ENCODE measurements at regions not wholly inside any gene's neighbourhood (a gene's known extent, or its start where the extent isn't known, plus 50 kb on each side); places are given as distances from the start of the nearest gene placed in this dataset.
"Not testable (repeated sequence)": the region's sequence is repeated elsewhere in the genome, so short reads cannot be mapped to it uniquely, and the experiment has no call there.

DNA sequence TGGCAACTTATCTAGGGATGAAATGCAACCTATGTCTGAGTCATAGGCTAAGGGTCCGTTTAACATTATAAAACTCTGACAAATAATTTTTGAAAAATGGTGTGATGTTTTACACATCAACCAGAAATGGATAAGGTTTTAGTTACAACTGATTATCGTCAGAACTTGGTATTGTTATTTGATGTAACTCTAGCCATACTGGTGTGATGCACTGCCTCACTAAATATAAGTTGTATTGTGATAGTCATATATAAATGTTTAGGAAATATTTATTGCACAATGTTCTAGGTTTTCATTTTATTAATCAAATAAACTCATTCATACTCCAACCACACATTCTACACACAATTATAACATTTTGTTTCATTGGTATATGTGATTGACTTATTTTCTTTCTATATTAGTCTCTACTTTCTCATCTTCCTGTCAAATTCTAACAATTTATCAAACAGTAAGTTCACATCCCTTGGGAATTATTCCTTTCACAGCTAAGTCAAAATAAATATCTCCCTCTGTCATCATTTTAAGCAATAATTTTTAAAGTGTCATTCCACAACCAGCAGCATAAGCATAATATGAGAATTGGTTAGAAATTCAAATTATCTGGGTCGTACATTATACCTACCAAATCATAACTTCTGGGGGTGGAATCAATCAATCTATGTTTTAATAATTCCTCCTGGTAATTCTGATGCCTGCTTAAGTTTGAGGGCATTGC, 873.9 kb downstream of the SLITRK1 start:
- peaks cover 9% of the 10 kb centered on the region for H3K9me3 Mint-ChIP-seq
- no peak overlapping the region for H3K27ac Mint-ChIP-seq
- no peaks in the 10 kb centered on the region for H3K27me3 Mint-ChIP-seq
- no peaks in the 10 kb centered on the region for H3K4me1 Mint-ChIP-seq (ENCODE audit: low read depth)
- H3K4me3 Mint-ChIP-seq = no peak overlapping the region
- no peaks in the 10 kb centered on the region for H3K36me3 Mint-ChIP-seq (ENCODE audit: low read depth)

DNA sequence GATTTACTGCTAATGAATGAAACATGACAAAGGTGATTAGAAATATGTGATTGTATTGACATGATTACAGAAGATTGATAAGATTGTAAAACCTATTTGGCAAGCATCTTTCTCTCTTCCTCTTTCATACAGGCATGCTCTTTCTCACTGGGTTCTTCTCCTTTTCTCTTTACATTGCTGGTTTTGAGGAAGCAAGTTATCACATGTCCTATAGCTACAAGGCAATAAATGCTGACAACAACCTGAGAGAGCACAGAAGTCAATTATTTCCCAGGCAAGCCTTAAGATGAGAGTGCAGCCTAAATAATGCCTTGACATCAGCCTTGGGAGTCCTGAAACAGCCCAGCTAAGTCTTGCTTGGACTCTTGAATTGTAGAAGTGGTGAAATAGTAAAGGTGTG, 875.0 kb downstream of the SLITRK1 start:
- Mint-ChIP-seq H3K4me1 (ENCODE audit: low read depth) (no peaks in the 10 kb centered on the region), H3K36me3 (ENCODE audit: low read depth) (no peaks in the 10 kb centered on the region), H3K9me3 (peaks cover 9% of the 10 kb centered on the region), H3K27me3 (no peaks in the 10 kb centered on the region), H3K27ac (no peak overlapping the region), H3K4me3 (no peak overlapping the region)

DNA sequence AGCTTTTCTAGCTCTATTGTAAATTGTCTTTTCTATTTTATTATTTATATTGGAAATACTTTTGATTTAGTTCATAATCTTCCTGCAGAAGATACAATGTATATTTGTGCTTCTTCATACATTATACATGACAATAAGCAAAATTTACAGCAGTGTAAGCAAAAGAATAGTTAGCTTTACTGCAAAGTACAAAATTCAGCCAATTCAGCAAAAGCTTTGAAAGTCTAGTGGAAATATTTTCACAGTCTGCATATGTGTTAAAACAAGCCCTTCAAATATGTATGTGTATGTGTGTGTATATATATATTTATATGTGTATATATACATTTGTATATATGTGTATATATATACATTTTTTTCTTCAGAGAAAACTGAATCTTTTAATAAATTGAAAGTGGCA, 879.1 kb downstream of the SLITRK1 start:
- no peaks in the 10 kb centered on the region for H3K36me3 Mint-ChIP-seq (ENCODE audit: low read depth)
- H3K4me1 Mint-ChIP-seq (ENCODE audit: low read depth) = no peaks in the 10 kb centered on the region
- no peak overlapping the region for H3K4me3 Mint-ChIP-seq
- peaks cover 5% of the 10 kb centered on the region for H3K9me3 Mint-ChIP-seq
- no peaks in the 10 kb centered on the region for H3K27me3 Mint-ChIP-seq
- H3K27ac Mint-ChIP-seq = no peak overlapping the region

DNA sequence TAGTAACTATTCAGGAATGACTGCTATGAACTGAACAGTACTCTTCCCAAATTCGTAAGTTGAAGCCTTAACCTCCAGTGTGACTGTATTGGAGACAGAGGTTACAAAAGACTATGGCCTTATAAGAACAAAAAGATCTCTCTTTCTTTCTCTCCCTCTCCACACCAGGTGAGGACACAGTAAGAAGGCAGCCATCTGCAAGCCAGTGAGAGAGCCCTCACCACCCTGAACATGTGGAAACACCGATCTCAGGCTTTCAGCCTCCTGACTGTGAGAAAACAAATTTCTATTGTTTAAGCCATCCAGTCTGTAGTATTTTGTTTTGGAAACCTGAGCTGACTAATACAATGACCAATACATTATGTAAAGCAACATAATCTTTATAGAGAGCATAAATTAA, 888.9 kb downstream of the SLITRK1 start:
- Mint-ChIP-seq H3K4me1 (ENCODE audit: low read depth) (no peaks in the 10 kb centered on the region), H3K9me3 (no peaks in the 10 kb centered on the region), H3K4me3 (no peak overlapping the region), H3K27ac (no peak overlapping the region), H3K36me3 (ENCODE audit: low read depth) (no peaks in the 10 kb centered on the region), H3K27me3 (no peaks in the 10 kb centered on the region)

DNA sequence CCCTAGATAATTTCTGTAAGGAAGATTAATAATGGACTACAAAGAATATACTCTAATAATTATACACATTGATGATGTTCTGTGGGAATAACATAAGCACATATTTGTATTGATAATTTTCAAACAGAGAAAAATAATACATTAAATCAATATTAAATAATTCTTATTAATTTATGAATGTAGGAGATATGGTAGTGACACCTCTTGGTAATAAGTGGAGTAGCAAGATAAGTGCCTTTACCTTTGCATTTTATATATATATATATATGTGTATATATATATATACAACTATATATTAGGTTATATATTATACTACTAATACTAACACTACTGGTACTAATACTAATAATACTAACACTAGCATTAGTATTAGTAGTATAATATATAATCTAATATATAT, 905.8 kb downstream of the SLITRK1 start:
- Mint-ChIP-seq H3K4me1 (ENCODE audit: low read depth) (no peaks in the 10 kb centered on the region), H3K27ac (no peak overlapping the region), H3K27me3 (no peaks in the 10 kb centered on the region), H3K4me3 (no peak overlapping the region), H3K36me3 (ENCODE audit: low read depth) (no peaks in the 10 kb centered on the region), H3K9me3 (no peaks in the 10 kb centered on the region)

DNA sequence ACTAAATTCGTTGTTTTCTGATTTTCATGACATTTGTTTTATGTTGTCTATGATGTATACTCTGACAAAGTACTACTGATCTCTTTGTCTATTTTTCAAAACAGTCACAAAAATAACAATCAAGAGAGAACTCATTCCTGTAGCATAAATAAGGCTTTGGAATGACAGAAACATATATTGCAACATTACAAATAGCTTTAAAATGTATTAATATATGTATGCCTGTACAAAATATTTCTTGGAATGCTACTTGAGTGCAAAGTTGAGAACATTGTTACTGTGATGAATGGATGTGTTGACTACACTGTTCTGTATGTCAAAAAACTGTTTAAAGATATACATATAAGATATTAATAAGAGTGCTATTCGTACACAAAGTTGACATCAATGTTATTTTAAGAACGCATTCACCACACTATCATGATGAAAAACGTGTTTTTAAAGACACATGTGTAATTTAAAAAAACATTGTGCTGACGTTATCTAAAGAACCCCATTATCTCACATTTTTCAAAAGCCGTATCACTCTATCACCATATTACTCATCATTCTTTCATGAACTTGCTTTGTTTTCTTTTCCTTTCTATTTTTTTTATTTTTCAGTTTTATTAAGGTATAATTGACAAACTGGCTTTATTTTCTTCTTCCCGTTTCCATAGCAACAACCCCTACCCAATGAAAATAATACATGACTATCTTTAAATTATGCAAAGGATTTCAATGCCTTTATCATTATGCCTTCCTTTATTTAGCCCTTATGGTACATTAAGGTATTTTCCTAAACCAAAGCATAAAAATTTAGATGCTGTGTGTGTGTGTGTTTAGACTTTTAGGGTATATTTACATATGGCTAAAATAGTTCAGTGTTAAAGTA, 918.8 kb downstream of the SLITRK1 start:
- Mint-ChIP-seq H3K4me3 (no peak overlapping the region), H3K36me3 (ENCODE audit: low read depth) (no peaks in the 10 kb centered on the region), H3K27me3 (no peaks in the 10 kb centered on the region), H3K4me1 (ENCODE audit: low read depth) (no peaks in the 10 kb centered on the region), H3K9me3 (peaks cover 12% of the 10 kb centered on the region), H3K27ac (no peak overlapping the region)

DNA sequence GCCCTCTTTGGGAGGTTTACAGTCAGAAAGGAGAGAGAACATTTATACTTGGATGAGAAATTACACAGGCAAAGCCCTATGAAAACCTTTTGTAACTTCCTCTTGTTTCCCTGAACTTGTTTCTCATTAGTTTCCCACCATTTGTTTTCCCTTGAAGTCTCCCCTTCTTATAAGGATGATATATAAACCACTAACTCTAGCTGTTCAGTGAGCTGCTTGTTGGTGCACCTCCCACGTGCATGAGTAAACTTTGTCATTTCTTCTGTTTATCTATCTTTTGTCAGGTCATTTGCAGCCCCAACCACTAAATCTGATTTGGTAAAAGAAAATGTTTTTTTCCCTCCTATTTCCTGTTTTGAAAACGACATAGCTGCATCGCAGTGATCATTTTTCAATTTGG, 919.9 kb downstream of the SLITRK1 start:
- no peak overlapping the region for H3K4me3 Mint-ChIP-seq
- H3K9me3 Mint-ChIP-seq = peaks cover 8% of the 10 kb centered on the region
- H3K4me1 Mint-ChIP-seq (ENCODE audit: low read depth) = no peaks in the 10 kb centered on the region
- no peaks in the 10 kb centered on the region for H3K27me3 Mint-ChIP-seq
- H3K27ac Mint-ChIP-seq = no peak overlapping the region
- H3K36me3 Mint-ChIP-seq (ENCODE audit: low read depth) = no peaks in the 10 kb centered on the region

DNA sequence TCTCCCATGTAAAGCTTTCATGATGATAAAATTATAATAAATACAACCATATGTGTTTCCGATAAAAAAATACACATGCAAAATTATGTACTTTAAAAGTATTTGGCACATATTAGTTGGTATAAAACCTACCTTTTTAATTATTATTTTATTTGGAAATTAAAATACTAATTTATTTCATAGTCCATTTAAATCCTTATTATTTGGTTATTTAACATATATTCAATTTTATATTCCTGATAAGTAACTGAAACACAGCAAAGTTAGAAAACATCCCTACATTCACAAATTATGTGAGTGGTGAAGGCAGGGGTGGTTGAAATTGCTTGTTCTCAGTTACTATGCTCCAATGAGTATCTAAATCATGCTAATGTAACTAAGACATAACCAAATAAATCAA, 920.5 kb downstream of the SLITRK1 start:
- Mint-ChIP-seq H3K36me3 (ENCODE audit: low read depth) (no peaks in the 10 kb centered on the region), H3K27me3 (no peaks in the 10 kb centered on the region), H3K9me3 (peaks cover 5% of the 10 kb centered on the region), H3K27ac (no peak overlapping the region), H3K4me1 (ENCODE audit: low read depth) (no peaks in the 10 kb centered on the region), H3K4me3 (no peak overlapping the region)

DNA sequence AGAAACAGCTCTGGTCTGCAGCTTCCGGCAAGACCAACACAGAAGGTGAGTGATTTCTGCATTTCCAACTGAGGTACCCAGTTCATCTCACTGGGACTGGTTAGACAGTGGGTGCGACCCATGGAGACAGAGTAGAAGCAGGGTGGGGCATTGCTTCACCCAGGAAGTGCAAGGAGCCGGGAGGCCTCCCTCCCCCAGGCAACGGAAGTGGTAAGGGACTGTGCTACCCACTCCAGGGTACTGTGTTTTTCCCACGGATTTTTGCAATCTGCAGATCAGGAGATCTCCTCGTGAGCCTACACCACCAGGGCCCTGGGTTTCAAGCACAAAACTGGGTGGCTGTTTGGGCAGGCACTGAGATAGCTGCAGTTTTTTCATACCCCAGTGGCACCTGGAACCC, 929.9 kb downstream of the SLITRK1 start:
- not testable (repeated sequence) for H3K4me3 Mint-ChIP-seq; H3K9me3 Mint-ChIP-seq; H3K27ac Mint-ChIP-seq; H3K4me1 Mint-ChIP-seq (ENCODE audit: low read depth); H3K27me3 Mint-ChIP-seq; H3K36me3 Mint-ChIP-seq (ENCODE audit: low read depth)

DNA sequence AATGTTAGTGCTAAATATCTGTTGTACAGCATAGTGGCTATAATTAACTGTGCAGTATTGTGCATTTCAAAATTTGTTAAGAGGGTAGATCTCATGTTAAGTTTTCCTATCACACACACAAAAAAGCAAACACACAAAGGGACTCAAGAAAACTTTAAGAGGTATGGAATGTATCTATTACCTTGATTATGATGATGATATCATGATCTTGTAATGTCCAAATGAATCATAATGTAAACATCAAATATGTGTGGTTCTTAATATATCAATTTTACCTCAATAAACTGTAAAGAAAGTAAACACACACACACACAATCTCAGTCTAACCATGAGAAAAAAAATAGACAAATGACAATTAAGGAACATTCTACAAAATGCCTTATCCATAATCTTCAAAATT, 934.6 kb downstream of the SLITRK1 start:
- Mint-ChIP-seq H3K36me3 (ENCODE audit: low read depth) (no peaks in the 10 kb centered on the region), H3K27ac (no peak overlapping the region), H3K9me3 (peaks cover 13% of the 10 kb centered on the region), H3K27me3 (no peaks in the 10 kb centered on the region), H3K4me3 (no peak overlapping the region), H3K4me1 (ENCODE audit: low read depth) (no peaks in the 10 kb centered on the region)

DNA sequence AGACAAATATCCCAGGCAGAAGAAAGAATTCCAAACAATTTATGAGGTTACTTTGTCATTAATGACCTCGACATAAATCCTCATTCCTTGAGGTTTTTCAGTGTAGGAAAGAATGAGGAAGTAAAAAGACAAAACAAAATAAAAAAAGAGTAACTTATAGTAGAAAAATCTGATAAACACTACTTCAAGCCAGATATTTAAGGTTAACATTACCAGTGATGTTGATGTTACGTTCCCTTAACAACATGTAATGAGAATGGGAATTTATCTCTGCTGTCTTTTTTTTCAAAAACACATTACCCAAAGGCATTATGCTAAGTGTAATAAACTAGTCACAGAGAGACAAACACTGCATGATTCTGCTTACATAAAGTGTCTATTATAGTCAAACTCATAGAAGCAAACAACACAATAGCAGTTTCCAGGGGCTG, 935.1 kb downstream of the SLITRK1 start:
- no peak overlapping the region for H3K4me3 Mint-ChIP-seq
- H3K4me1 Mint-ChIP-seq (ENCODE audit: low read depth) = no peaks in the 10 kb centered on the region
- H3K9me3 Mint-ChIP-seq = peaks cover 13% of the 10 kb centered on the region
- no peaks in the 10 kb centered on the region for H3K36me3 Mint-ChIP-seq (ENCODE audit: low read depth)
- no peak overlapping the region for H3K27ac Mint-ChIP-seq
- H3K27me3 Mint-ChIP-seq = no peaks in the 10 kb centered on the region

DNA sequence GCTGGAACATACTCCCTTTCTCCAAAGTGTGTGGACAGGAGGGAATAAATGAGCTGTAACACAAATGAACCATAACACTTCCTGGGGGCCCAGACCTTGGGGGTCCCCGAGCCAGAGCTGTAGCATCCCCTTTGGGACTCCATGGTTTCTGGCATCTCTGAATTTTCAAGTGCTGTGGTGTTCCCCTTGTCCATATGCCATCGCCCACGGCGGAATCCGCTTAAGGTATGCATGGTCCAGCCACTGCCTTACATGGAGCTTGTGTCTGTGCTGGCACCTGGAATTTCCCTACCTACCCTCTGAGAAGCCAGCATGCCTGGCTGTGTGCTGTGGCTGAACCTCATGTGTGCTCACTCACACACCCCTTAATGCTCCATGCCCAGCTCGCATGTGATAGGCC, 943.6 kb downstream of the SLITRK1 start:
- no peak overlapping the region for H3K4me3 Mint-ChIP-seq
- H3K4me1 Mint-ChIP-seq (ENCODE audit: low read depth) = no peaks in the 10 kb centered on the region
- peaks cover 6% of the 10 kb centered on the region for H3K9me3 Mint-ChIP-seq
- H3K27me3 Mint-ChIP-seq = no peaks in the 10 kb centered on the region
- no peaks in the 10 kb centered on the region for H3K36me3 Mint-ChIP-seq (ENCODE audit: low read depth)
- no peak overlapping the region for H3K27ac Mint-ChIP-seq

DNA sequence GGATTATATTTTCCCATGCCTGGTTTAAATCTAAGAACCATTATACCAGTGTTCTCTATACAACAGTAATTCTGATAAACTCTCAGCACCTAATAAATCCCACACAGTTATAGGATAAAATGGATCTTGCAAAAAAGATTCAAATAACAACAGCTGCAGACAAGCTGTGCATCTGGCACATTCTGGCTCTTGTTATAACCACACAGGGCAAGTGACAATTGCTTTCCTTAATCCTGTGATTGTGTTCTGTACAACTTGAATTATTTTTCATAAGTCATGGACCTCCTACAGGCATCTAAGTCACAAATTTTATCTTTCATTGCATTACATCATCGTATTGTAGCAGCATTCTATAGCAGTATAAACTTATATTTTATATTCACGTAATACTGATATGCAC, 948.3 kb downstream of the SLITRK1 start:
- Mint-ChIP-seq H3K27ac (no peak overlapping the region), H3K27me3 (no peaks in the 10 kb centered on the region), H3K4me1 (ENCODE audit: low read depth) (no peaks in the 10 kb centered on the region), H3K36me3 (ENCODE audit: low read depth) (no peaks in the 10 kb centered on the region), H3K4me3 (no peak overlapping the region), H3K9me3 (peaks cover 4% of the 10 kb centered on the region)

DNA sequence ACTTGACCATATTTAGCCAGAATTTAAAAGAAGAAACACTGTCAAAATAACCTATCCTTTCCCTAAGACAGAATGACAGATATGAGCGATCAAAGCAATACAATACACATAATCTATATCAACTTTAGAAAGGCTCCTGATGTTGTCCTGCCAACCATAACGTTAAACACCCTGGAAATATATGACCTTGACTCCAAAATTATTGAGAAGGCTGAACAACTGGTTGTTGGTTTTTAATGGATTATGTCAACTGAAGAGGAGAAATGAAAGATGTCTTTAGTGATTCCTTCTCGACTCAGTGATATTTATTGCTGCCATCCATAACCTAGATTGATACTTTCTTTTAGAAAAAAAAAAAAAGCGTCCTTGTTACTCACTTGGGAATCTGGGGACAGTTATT, 957.2 kb downstream of the SLITRK1 start:
- Mint-ChIP-seq H3K4me1 (ENCODE audit: low read depth) (no peaks in the 10 kb centered on the region), H3K9me3 (peaks cover 17% of the 10 kb centered on the region), H3K27ac (no peak overlapping the region), H3K27me3 (no peaks in the 10 kb centered on the region), H3K36me3 (ENCODE audit: low read depth) (no peaks in the 10 kb centered on the region), H3K4me3 (no peak overlapping the region)

DNA sequence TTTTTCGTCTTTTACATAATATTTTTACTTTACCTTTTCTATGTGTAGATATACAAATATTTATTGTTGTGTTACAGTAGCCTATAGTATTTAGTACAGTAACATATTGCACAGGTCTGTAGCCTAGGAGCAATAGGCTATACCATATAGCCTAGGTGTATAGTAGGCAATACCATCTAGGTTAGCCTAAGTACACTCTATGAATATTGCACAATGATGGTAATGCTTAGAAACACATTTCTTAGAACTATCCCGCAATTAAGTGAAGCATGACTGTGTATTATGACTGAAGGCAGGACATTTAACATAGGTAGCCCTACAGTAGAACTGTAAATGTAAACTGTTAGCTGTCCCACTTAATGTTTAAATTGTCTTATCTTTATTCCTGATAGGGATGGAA, 964.3 kb downstream of the SLITRK1 start:
- Mint-ChIP-seq H3K4me1 (ENCODE audit: low read depth) (no peaks in the 10 kb centered on the region), H3K27ac (no peak overlapping the region), H3K9me3 (no peaks in the 10 kb centered on the region), H3K4me3 (no peak overlapping the region), H3K27me3 (no peaks in the 10 kb centered on the region), H3K36me3 (ENCODE audit: low read depth) (no peaks in the 10 kb centered on the region)

DNA sequence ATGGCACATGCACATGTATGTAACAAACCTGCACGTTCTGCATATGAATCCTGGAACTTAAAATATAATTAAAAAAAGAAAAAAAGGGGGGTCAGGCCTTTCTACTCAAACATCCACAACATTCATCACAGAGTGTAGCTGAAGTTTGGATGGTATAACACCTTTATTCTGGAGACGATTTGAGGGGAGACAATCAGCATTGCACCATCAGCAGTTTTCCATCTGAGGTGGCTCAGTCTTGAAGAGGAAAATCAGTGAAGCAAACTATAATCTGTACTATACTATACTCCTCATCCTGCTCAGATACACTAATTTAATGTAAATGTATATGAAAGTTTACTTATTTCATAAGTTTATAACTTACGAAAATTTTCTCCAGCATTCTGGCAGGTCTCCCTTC, 969.7 kb downstream of the SLITRK1 start:
- Mint-ChIP-seq H3K4me1 (ENCODE audit: low read depth) (no peaks in the 10 kb centered on the region), H3K36me3 (ENCODE audit: low read depth) (no peaks in the 10 kb centered on the region), H3K4me3 (no peak overlapping the region), H3K27ac (no peak overlapping the region), H3K27me3 (no peaks in the 10 kb centered on the region), H3K9me3 (no peaks in the 10 kb centered on the region)
